GM12891 (cell line): ENCODE measurements at regions not wholly inside any gene's neighbourhood (a gene's known extent, or its start where the extent isn't known, plus 50 kb on each side); places are given as distances from the start of the nearest gene placed in this dataset.

ENCODE experiments used
- DNase-seq: peaks from one replicate; pipeline ENCODE4 v3.0.0; 2011; ENCODE audit warnings: low spot score; ENCODE audit not compliant: insufficient read length
- FAIRE-seq: peaks from 2 replicates; lab custom pipeline; 2011; peaks lifted over from hg19 to GRCh38; lab: Jason Lieb, UNC
- PAX5 ChIP-seq: IDR thresholded peaks from 2 replicates; pipeline ENCODE4 v1.6.1; 2011; ENCODE audit warnings: low read length, moderate library complexity, mild to moderate bottlenecking; ENCODE audit not compliant: insufficient read depth, severe bottlenecking
- POLR2A ChIP-seq: IDR thresholded peaks from 2 replicates; pipeline ENCODE4 v1.6.1; 2011; ENCODE audit warnings: low read depth, low read length, control low read depth
- POLR2AphosphoS5 ChIP-seq: IDR thresholded peaks from 2 replicates; pipeline ENCODE4 v1.6.1; 2011; ENCODE audit warnings: low read depth, low read length, control low read depth
- POU2F2 ChIP-seq: IDR thresholded peaks from 2 replicates; pipeline ENCODE4 v1.6.1; 2011; ENCODE audit warnings: low read depth, mild to moderate bottlenecking, control low read depth, low read length, moderate library complexity
- SPI1 ChIP-seq: IDR thresholded peaks from 2 replicates; pipeline ENCODE4 v1.6.1; 2011; ENCODE audit warnings: low read depth, low read length, control low read depth
- TAF1 ChIP-seq: IDR thresholded peaks from 2 replicates; pipeline ENCODE4 v1.6.1; 2011; ENCODE audit warnings: low read depth, low read length, control low read depth

GRCh38 chr5:106940301-106940846 lies 730.4 kb downstream of the EFNA5 start:
- DNase-seq (no peak), FAIRE-seq (no peak)
- TF ChIP-seq SPI1 (no peak), POU2F2 (no peak), POLR2A (no peak), POLR2AphosphoS5 (no peak), PAX5 (no peak), TAF1 (no peak)

DNA sequence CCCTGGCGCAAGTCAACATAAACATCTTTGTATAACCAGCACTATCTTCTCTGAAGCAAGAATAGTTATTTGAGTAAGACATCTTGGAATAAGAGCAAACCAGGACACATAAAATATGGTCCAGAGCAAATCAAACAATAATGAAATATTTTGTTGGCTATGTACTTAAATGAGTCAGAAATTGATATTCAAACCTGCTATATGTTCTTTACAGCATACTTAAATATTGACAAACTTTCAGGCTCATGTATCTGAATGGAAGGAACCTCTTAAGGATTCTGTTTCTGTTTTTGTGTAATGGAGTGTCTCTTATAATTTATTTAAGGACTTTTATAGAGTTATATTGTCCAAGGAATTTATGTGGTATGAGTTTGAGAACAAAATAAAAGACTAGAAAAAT lies 747.3 kb downstream of the EFNA5 start:
- no peak for FAIRE-seq
- no peak for DNase-seq
- TF ChIP-seq POLR2AphosphoS5: no peak
- no peak for TF ChIP-seq POU2F2
- TF ChIP-seq TAF1: no peak

DNA sequence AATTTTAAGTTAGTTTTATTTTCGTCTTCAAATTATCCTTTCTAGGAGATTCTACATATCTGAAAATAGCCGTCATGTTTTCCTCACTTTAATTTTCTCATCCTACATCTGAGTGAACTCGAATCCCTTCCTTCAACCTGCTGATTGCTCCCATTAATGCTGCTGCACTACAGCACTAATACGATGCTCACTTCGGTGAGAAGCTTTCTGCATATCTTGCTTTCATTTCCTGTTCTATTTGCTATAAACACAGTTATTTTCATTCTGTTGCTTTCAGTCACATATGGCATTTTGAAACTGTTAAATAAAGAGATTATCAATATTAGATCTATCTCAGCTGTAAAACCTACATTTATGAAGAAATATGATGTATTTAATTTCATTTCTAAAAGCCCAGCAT lies 749.2 kb downstream of the EFNA5 start:
- FAIRE-seq: no peak
- no peak for DNase-seq
- TF ChIP-seq POU2F2 (no peak), TAF1 (no peak), POLR2AphosphoS5 (no peak), PAX5 (no peak), SPI1 (no peak), POLR2A (no peak)

GRCh38 chr5:106910486-106910885 lies 760.3 kb downstream of the EFNA5 start:
- TF ChIP-seq SPI1 (no peak), POLR2A (no peak), PAX5 (no peak)
- no peak for DNase-seq
- no peak for FAIRE-seq

DNA sequence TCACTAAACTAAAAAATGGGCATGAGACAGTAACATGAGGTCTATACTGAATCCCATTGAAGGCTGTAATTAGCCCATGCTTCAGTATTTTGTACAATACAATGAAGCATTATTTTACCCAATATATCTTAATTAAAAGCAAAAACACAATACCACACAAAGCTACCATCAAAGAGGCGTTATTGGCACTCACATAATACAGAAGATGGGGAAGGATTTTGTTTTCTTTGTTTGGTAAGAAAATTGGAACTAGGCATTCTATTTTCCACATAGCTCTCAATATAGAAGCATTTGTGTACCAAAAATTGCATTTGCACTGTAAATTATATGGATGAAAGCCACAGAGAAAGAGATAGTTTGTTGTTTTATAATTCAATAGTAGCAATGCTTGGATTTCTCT lies 761.0 kb downstream of the EFNA5 start:
- no peak for DNase-seq
- TF ChIP-seq TAF1 (no peak), POLR2A (no peak), PAX5 (no peak), POU2F2 (no peak), SPI1 (no peak)
- no peak for FAIRE-seq

DNA sequence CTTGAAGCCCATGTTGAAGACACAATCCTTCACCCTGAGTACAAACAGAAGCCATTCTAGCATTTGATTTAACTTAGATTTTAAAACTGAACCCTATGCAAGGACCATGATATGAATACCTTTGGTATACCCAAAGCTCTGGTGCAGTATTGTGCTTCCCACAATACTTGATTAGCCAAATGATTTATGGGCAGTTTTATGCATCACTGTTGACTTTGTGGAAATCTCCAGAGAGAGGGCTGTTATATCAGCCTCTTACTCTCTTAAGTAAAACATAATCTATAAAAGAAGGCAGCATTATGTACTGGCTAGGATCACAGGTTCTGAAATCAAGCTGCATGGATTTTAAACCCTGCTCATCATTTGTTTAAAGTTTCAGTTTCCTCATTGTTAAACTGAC lies 762.8 kb downstream of the EFNA5 start:
- FAIRE-seq: no peak
- TF ChIP-seq PAX5: no peak
- no peak for TF ChIP-seq POLR2A
- no peak for TF ChIP-seq POLR2AphosphoS5
- no peak for TF ChIP-seq POU2F2
- TF ChIP-seq SPI1: no peak
- TF ChIP-seq TAF1: no peak
- DNase-seq: no peak

- TF ChIP-seq POU2F2: no peak
- no peak for TF ChIP-seq POLR2AphosphoS5
- no peak for DNase-seq
Measured at GRCh38 chr5:106906199-106906598, 764.5 kb downstream of the EFNA5 start.

GRCh38 chr5:106894964-106895363 lies 775.8 kb downstream of the EFNA5 start:
- TF ChIP-seq POU2F2 (no peak), SPI1 (no peak), TAF1 (no peak), POLR2AphosphoS5 (no peak), PAX5 (no peak), POLR2A (no peak)
- no peak for DNase-seq
- no peak for FAIRE-seq

More at GRCh38 chr5:106906199-106906598, 764.5 kb downstream of the EFNA5 start:
- FAIRE-seq: no peak

GRCh38 chr5:106882035-106882434 lies 788.7 kb downstream of the EFNA5 start:
- DNase-seq (no peak), FAIRE-seq (no peak)
- no peak for TF ChIP-seq TAF1
- TF ChIP-seq SPI1: no peak
- no peak for TF ChIP-seq POU2F2
- TF ChIP-seq POLR2AphosphoS5: no peak
- no peak for TF ChIP-seq POLR2A
- TF ChIP-seq PAX5: no peak

- no peak for FAIRE-seq
- no peak for TF ChIP-seq SPI1
- no peak for TF ChIP-seq POU2F2
- TF ChIP-seq POLR2A: no peak
- no peak for TF ChIP-seq POLR2AphosphoS5
- no peak for TF ChIP-seq PAX5
- no peak for TF ChIP-seq TAF1
- DNase-seq: no peak
Measured at GRCh38 chr5:106880656-106881055, 790.1 kb downstream of the EFNA5 start.

DNA sequence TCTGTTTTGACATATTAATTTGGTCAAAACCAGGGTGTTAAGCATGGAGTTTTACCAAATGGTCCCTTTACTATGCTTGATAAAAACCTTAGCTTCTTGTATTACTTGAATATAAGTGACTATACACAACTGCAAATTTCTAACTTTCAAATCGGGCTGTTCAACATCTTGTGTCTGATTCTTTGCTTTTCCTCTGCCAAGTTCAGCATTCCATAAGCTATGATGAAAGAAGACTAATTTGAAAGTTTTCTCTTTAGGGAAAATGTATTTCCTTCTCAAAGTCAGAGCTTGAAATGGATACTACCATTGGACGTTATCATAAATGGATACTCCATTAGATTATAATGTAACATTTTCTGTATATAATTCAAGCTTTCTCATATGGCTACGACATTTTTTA lies 792.9 kb downstream of the EFNA5 start:
- TF ChIP-seq POU2F2 (no peak), PAX5 (no peak), POLR2A (no peak), TAF1 (no peak), POLR2AphosphoS5 (no peak), SPI1 (no peak)
- FAIRE-seq: no peak
- no peak for DNase-seq
